MCF 10A (cell line): ENCODE measurements at regions not wholly inside any gene's neighbourhood (a gene's known extent, or its start where the extent isn't known, plus 50 kb on each side); places are given as distances from the start of the nearest gene placed in this dataset.
"Not testable (repeated sequence)": the region's sequence is repeated elsewhere in the genome, so short reads cannot be mapped to it uniquely, and the experiment has no call there.

ENCODE experiments used
- BruUV-seq: library from RNA; stranded (reverse); fragments of 400-500 nt; replicated peaks from 2 replicates; lab custom pipeline; 2021; lab: Mats Ljungman, UMichigan
- CTCF ChIA-PET: fragments of 300-600 bp; sonication (Branson Sonifier 250); formaldehyde crosslinking; extraction: SDS; loops from one replicate; lab custom pipeline; 2021; ENCODE audit warnings: antibody characterized with exemption, inconsistent platforms; lab: Yijun Ruan, JAX
- POLR2A ChIA-PET: fragments of 300-600, 350-650 bp; sonication (Branson Sonifier 250); formaldehyde crosslinking; extraction: SDS; loops from one replicate; lab custom pipeline; 2020; ENCODE audit warnings: antibody characterized with exemption, inconsistent platforms; lab: Yijun Ruan, JAX
- DNase-seq: peaks from one replicate; pipeline ENCODE4 v3.0.0-alpha.2; 2018; ENCODE audit not compliant: unreplicated experiment
- H3K27ac Mint-ChIP-seq: one replicate; pipeline ENCODE4 v1.8.0; 2022; ENCODE audit warnings: mild to moderate bottlenecking, low read depth, mixed read lengths; ENCODE audit not compliant: unreplicated experiment
- H3K27me3 Mint-ChIP-seq: one replicate; pipeline ENCODE4 v1.8.0; 2022; ENCODE audit warnings: mixed read lengths; ENCODE audit not compliant: insufficient read depth, unreplicated experiment
- H3K36me3 Mint-ChIP-seq: one replicate; pipeline ENCODE4 v1.8.0; 2022; ENCODE audit warnings: mild to moderate bottlenecking, moderate library complexity, mixed read lengths; ENCODE audit not compliant: insufficient read depth, unreplicated experiment
- H3K4me1 Mint-ChIP-seq: one replicate; pipeline ENCODE4 v1.8.0; 2022; ENCODE audit warnings: mixed read lengths; ENCODE audit not compliant: insufficient read depth, unreplicated experiment
- H3K4me3 Mint-ChIP-seq: one replicate; pipeline ENCODE4 v1.8.0; 2022; ENCODE audit warnings: mild to moderate bottlenecking, moderate library complexity, mixed read lengths; ENCODE audit not compliant: unreplicated experiment
- H3K9me3 Mint-ChIP-seq: one replicate; pipeline ENCODE4 v1.8.0; 2022; ENCODE audit warnings: mixed read lengths; ENCODE audit not compliant: unreplicated experiment
- CTCF ChIP-seq: fragments of 200-600 bp; IDR thresholded peaks from one replicate; pipeline ENCODE4 v1.8.0; 2022; ENCODE audit warnings: antibody characterized with exemption, mild to moderate bottlenecking; ENCODE audit not compliant: unreplicated experiment
- intact Hi-C: fragments of 100-400 bp; cut with micrococcal nuclease; formaldehyde crosslinking; loops from 2 replicates; pipeline ENCODE4 v1.14.1; 2022

GRCh38 chr9:22215521-22215920, 206.4 kb upstream of the CDKN2B start:
- no peaks in the 10 kb centered on the region for H3K9me3 Mint-ChIP-seq
- no peak overlapping the region for H3K4me3 Mint-ChIP-seq
- POLR2A ChIA-PET: interaction anchor here (0.6 kb wide), 1 partner anchor 55 kb away, joined by 3 read pairs; no protein-coding TSS in a partner anchor
- TF ChIP-seq CTCF: no peak
- DNase-seq: no peak
- H3K27me3 Mint-ChIP-seq: no peaks in the 10 kb centered on the region
- no peaks in the 10 kb centered on the region for H3K36me3 Mint-ChIP-seq
- H3K4me1 Mint-ChIP-seq: peaks cover 17% of the 10 kb centered on the region
- no peak overlapping the region for H3K27ac Mint-ChIP-seq
- CTCF ChIA-PET: no interaction called here
- BruUV-seq: no TSS peak
- intact Hi-C loops: no loop called here

GRCh38 chr9:22216730-22217172, 207.6 kb upstream of the CDKN2B start:
- peak overlapping the region; percentile 27 for H3K27ac Mint-ChIP-seq
- intact Hi-C loops: loop anchor here (2.0 kb wide), 1 partner anchor 508 kb away; no protein-coding TSS in a partner anchor

GRCh38 chr9:22217254-22217653, 208.1 kb upstream of the CDKN2B start:
- Mint-ChIP-seq H3K4me1 (peaks cover 6% of the 10 kb centered on the region), H3K9me3 (no peaks in the 10 kb centered on the region), H3K27ac (no peak overlapping the region), H3K4me3 (no peak overlapping the region), H3K36me3 (no peaks in the 10 kb centered on the region), H3K27me3 (no peaks in the 10 kb centered on the region)
- intact Hi-C loops: loop anchor here (2.0 kb wide), 1 partner anchor 508 kb away; no protein-coding TSS in a partner anchor
- TF ChIP-seq CTCF: no peak
- ChIA-PET POLR2A (interaction anchor here (0.6 to 1.0 kb wide), 4 partner anchors 15 to 663 kb away, joined by 3 read pairs; no protein-coding TSS in a partner anchor), CTCF (interaction anchor here (0.6 to 1.6 kb wide), 13 partner anchors 9 to 667 kb away, joined by 3 to 6 read pairs (median 4); no protein-coding TSS in a partner anchor)
- DNase-seq: no peak
- no TSS peak for BruUV-seq

More at GRCh38 chr9:22216730-22217172, 207.6 kb upstream of the CDKN2B start:
- ChIA-PET CTCF (interaction anchor here (0.6 to 1.6 kb wide), 11 partner anchors 10 to 667 kb away, joined by 3 to 6 read pairs (median 5); no protein-coding TSS in a partner anchor), POLR2A (interaction anchor here (0.6 to 1.0 kb wide), 4 partner anchors 15 to 662 kb away, joined by 3 read pairs; no protein-coding TSS in a partner anchor)
- peaks cover 11% of the 10 kb centered on the region for H3K4me1 Mint-ChIP-seq
- DNase-seq: peak; percentile 63
- no TSS peak for BruUV-seq
- H3K27me3 Mint-ChIP-seq: no peaks in the 10 kb centered on the region
- peak; percentile 27 for TF ChIP-seq CTCF
- no peaks in the 10 kb centered on the region for H3K36me3 Mint-ChIP-seq
- H3K4me3 Mint-ChIP-seq: no peak overlapping the region
- H3K9me3 Mint-ChIP-seq: no peaks in the 10 kb centered on the region

DNA sequence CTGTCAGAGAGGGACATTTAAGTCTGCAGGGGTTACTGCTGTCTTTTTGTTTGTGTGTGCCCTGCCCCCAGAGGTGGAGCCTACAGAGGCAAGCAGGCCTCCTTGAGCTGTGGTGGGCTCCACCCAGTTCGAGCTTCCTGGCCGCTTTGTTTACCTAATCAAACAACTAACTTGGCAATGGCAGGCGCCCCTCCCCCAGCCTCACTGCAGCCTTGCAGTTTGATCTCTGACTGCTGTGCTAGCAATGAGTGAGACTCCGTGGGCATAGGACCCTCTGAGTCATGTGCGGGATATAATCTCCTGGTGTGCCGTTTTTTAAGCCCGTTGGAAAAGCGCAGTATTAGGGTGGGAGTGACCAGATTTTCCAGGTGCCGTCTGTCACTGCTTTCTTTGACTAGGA, 216.8 kb upstream of the CDKN2B start:
- H3K27me3 Mint-ChIP-seq, DNase-seq, BruUV-seq, H3K4me1 Mint-ChIP-seq, H3K27ac Mint-ChIP-seq, H3K9me3 Mint-ChIP-seq, H3K36me3 Mint-ChIP-seq, H3K4me3 Mint-ChIP-seq, intact Hi-C loops, POLR2A ChIA-PET: not testable (repeated sequence)
- CTCF ChIA-PET: interaction anchor here (0.6 to 1.4 kb wide), 4 partner anchors 8 to 792 kb away, joined by 4 to 6 read pairs (median 4); no protein-coding TSS in a partner anchor
